ENCODE measurements at regions not wholly inside any gene's neighbourhood (a gene's known extent, or its start where the extent isn't known, plus 50 kb on each side); places are given as distances from the start of the nearest gene placed in this dataset.

DNA sequence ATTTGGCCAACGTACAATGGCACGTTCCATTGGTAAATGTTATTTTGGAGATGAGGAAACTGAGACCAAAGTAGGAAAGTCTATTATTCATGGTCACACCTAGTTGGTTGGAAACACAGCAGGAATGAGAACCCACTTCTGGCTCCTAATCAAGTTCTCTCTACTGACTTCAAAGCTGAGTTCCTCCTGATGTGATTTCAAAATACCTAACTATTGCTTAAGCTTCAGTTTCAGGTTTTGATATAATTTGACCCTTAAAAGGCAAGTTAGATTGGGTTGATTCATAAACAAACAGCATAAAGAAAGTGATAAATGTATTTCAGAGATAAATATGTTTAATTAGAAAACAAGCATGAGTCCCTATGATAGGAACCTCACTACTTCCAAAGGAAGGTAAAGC, 312.5 kb downstream of the PARP8 start:
- Histone ChIP-seq H4K20me1 (ENCODE audit: insufficient read depth) (no peaks in the 10 kb centered on the region), H3K4me3 (IDR thresholded peaks at IDR 0.05; ENCODE audit: insufficient read depth, low read depth, low read length) (no peak overlapping the region), H3K9ac (no peak overlapping the region), H3K79me2 (ENCODE audit: insufficient read depth, low read depth) (no peaks in the 10 kb centered on the region), H3K36me3 (ENCODE audit: insufficient read depth) (no peaks in the 10 kb centered on the region), H3K27me3 (ENCODE audit: insufficient read depth, low read depth) (no peaks in the 10 kb centered on the region), H3K27ac (no peak overlapping the region), H3K4me1 (ENCODE audit: low read depth, poor library complexity, severe bottlenecking) (peaks cover 22% of the 10 kb centered on the region), H3K4me2 (no peak overlapping the region), H2AFZ (ENCODE audit: low read depth) (no peak overlapping the region)
- TF ChIP-seq, protein P1, sequence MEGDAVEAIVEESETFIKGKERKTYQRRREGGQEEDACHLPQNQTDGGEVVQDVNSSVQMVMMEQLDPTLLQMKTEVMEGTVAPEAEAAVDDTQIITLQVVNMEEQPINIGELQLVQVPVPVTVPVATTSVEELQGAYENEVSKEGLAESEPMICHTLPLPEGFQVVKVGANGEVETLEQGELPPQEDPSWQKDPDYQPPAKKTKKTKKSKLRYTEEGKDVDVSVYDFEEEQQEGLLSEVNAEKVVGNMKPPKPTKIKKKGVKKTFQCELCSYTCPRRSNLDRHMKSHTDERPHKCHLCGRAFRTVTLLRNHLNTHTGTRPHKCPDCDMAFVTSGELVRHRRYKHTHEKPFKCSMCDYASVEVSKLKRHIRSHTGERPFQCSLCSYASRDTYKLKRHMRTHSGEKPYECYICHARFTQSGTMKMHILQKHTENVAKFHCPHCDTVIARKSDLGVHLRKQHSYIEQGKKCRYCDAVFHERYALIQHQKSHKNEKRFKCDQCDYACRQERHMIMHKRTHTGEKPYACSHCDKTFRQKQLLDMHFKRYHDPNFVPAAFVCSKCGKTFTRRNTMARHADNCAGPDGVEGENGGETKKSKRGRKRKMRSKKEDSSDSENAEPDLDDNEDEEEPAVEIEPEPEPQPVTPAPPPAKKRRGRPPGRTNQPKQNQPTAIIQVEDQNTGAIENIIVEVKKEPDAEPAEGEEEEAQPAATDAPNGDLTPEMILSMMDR (conservative IDR thresholded peaks at IDR 0.05; ENCODE audit: low read depth, low read length) = no peak

GRCh38 chr5:50984640-50985039, 318.2 kb downstream of the PARP8 start:
- no peaks in the 10 kb centered on the region for H3K36me3 ChIP-seq (ENCODE audit: insufficient read depth)
- no peak overlapping the region for H2AFZ ChIP-seq (ENCODE audit: low read depth)
- H3K27ac ChIP-seq = no peak overlapping the region
- no peaks in the 10 kb centered on the region for H4K20me1 ChIP-seq (ENCODE audit: insufficient read depth)
- H3K9ac ChIP-seq = no peak overlapping the region
- no peak overlapping the region for H3K4me3 ChIP-seq (IDR thresholded peaks at IDR 0.05; ENCODE audit: insufficient read depth, low read depth, low read length)
- TF ChIP-seq, protein P1 (conservative IDR thresholded peaks at IDR 0.05; ENCODE audit: low read depth, low read length) = no peak
- no peaks in the 10 kb centered on the region for H3K27me3 ChIP-seq (ENCODE audit: insufficient read depth, low read depth)
- no peaks in the 10 kb centered on the region for H3K79me2 ChIP-seq (ENCODE audit: insufficient read depth, low read depth)
- no peak overlapping the region for H3K4me2 ChIP-seq
- H3K4me1 ChIP-seq (ENCODE audit: low read depth, poor library complexity, severe bottlenecking) = no peaks in the 10 kb centered on the region

DNA sequence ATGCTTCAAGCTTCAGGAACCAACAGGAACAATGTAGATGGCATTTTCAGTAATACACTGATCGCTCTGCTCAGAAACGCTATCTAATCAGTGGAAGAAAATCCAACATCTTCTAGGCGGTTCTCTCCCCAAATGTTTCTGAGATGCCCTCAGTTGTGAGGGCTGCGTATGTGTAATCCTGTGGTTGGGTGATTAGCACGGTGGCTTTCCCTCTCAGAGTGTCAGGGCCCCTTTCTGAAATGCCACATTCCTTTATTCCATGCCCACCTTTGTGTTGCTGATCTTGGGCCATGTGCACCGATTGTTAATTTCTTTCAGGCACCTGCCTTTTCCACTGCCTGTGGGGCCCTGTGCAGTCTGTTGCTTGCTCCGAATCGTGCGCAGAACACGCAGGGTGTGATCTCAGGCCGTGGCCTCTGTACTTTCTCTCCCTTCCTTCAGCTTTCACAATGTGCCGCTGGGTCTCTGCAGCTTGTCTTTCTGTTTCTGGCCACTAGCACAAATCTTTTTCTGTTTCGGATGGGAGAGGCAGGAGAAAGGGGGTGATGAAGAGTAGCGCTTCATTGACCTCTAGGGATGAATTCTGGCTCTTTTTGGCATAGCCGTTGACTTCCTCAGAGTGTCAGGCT, 324.0 kb downstream of the PARP8 start:
- Histone ChIP-seq H3K4me2 (no peak overlapping the region), H3K27me3 (ENCODE audit: insufficient read depth, low read depth) (no peaks in the 10 kb centered on the region), H4K20me1 (ENCODE audit: insufficient read depth) (no peaks in the 10 kb centered on the region), H3K79me2 (ENCODE audit: insufficient read depth, low read depth) (no peaks in the 10 kb centered on the region), H3K4me3 (IDR thresholded peaks at IDR 0.05; ENCODE audit: insufficient read depth, low read depth, low read length) (no peak overlapping the region), H3K9ac (no peak overlapping the region), H3K4me1 (ENCODE audit: low read depth, poor library complexity, severe bottlenecking) (no peaks in the 10 kb centered on the region), H3K27ac (no peak overlapping the region), H2AFZ (ENCODE audit: low read depth) (no peak overlapping the region), H3K36me3 (ENCODE audit: insufficient read depth) (no peaks in the 10 kb centered on the region)
- TF ChIP-seq, protein P1 (conservative IDR thresholded peaks at IDR 0.05; ENCODE audit: low read depth, low read length) = no peak

DNA sequence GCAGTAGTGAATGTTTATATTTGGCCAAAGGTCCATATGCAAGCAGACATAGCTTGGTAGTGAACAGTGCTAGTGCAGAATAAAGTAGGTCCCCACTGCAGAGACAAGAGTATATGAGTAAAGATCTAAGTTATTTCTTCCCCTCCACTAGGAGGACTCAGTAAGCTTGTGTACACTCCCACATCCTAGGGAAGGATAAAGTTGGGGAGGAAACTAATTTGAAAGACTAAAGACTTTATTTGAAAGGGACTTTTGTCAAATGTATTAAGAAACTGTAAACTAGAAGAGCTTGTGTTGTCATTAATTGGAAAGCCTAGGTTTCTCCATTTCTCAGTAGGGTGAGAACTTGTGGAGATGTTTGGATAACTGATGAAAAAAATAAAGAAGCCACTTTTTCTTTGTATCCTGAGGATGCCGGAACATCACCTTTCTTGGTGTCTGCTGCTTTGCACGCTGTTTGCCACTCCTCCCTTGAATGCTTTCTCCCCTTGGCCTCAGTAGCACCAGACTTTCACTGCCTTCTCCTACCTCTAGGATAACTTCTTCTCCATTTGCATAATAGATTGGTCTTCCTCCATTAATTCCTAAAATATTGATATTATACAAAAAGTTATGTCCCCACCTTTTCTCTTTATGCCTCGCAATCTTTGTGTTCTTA, 329.0 kb downstream of the PARP8 start:
- Histone ChIP-seq H4K20me1 (ENCODE audit: insufficient read depth) (no peaks in the 10 kb centered on the region), H3K9ac (no peak overlapping the region), H3K27ac (no peak overlapping the region), H3K4me3 (IDR thresholded peaks at IDR 0.05; ENCODE audit: insufficient read depth, low read depth, low read length) (no peak overlapping the region), H2AFZ (ENCODE audit: low read depth) (no peak overlapping the region), H3K4me2 (no peak overlapping the region), H3K79me2 (ENCODE audit: insufficient read depth, low read depth) (no peaks in the 10 kb centered on the region), H3K27me3 (ENCODE audit: insufficient read depth, low read depth) (no peaks in the 10 kb centered on the region), H3K36me3 (ENCODE audit: insufficient read depth) (no peaks in the 10 kb centered on the region), H3K4me1 (ENCODE audit: low read depth, poor library complexity, severe bottlenecking) (no peaks in the 10 kb centered on the region)
- TF ChIP-seq, protein P1 (conservative IDR thresholded peaks at IDR 0.05; ENCODE audit: low read depth, low read length) = 0 out of 2 replicates have a peak, but pooled peaks have one; percentile 15

Data from KMS-11 (cell line).